Transverse colon (tissue), 4 donors: ENCODE measurements at regions not wholly inside any gene's neighbourhood (a gene's known extent, or its start where the extent isn't known, plus 50 kb on each side); places are given as distances from the start of the nearest gene placed in this dataset.

Experiments
- DNase-seq: peaks from one replicate; pipeline ENCODE4 v3.0.0-alpha.2; 2019
- H3K27ac ChIP-seq, 4 donors: fragments of 200-600 bp; sonication (generic); 2 replicates each; pipeline ENCODE4 v1.5.1; 2016 to 2018; ENCODE audit warnings: inconsistent platforms in 4 of 4
- H3K27me3 ChIP-seq: fragments of 200-600 bp; sonication (generic); 2 replicates; pipeline ENCODE4 v1.5.1; 2017; ENCODE audit warnings: inconsistent platforms
- H3K36me3 ChIP-seq, 4 donors: fragments of 200-600 bp; sonication (generic); 2 replicates each; pipeline ENCODE4 v1.5.1; 2017 to 2019; ENCODE audit warnings: inconsistent platforms in 4 of 4
- H3K4me1 ChIP-seq, 4 donors: fragments of 200-600 bp; sonication (generic); 2 replicates each; pipeline ENCODE4 v1.5.1; 2017 to 2020; ENCODE audit warnings: inconsistent platforms in 4 of 4
- H3K4me3 ChIP-seq, 4 donors: fragments of 200-600 bp; sonication (generic); 1 replicate in 1 of 4; 2 replicates in 3 of 4; pipeline versions ENCODE4 v1.5.1 to v1.6.1; 2017 to 2019; ENCODE audit warnings: inconsistent platforms in 4 of 4
- H3K9me3 ChIP-seq, 2 donors: fragments of 200-600 bp; sonication (generic); 2 replicates each; pipeline ENCODE4 v1.5.1; 2017 to 2019; ENCODE audit warnings: inconsistent platforms in 2 of 2
- EP300 ChIP-seq: sonication (generic); formaldehyde crosslinking; IDR thresholded peaks from one replicate; pipeline ENCODE4 v1.6.1; 2017; ENCODE audit warnings: antibody characterized with exemption, low read depth
- POLR2A ChIP-seq: fragments of 450-650 bp; IDR thresholded peaks from one replicate; pipeline ENCODE4 v1.6.1; 2016; ENCODE audit warnings: antibody characterized with exemption, mild to moderate bottlenecking, moderate library complexity
- POLR2AphosphoS5 ChIP-seq, 3 donors: sonication (generic); formaldehyde crosslinking; IDR thresholded peaks; one replicate each; pipeline ENCODE4 v1.6.1; 2016; ENCODE audit warnings: antibody characterized with exemption in 3 of 3
- WGBS, 2 donors: methylation state at CpG; one replicate each; pipeline ENCODE4 v1.1.5; 2018; ENCODE audit warnings: low coverage in 1 of 2; 5-methylcytosine and 5-hydroxymethylcytosine counted together
- in situ Hi-C, 4 donors: fragments of 200-750 bp; cut with MboI; loops; one replicate each; pipeline versions ENCODE4 v1.15.0 to v1.15.1; 2017; ENCODE audit warnings: low sequenced_read_pairs in 3 of 4, low pct_ligation_motif_present in 1 of 4, low pct_unique_long_range_greater_than_20kb in 1 of 4
- intact Hi-C: fragments of 100-400 bp; cut with DNase I; formaldehyde crosslinking; loops from one replicate; pipeline ENCODE4 v1.15.1; 2023; ENCODE audit warnings: low total_unique reads
- TF ChIP-seq, protein P1 (sequence below), 5 experiments: fragments of 200-600 bp in 3 of 5; fragments of 450-650 bp in 2 of 5; sonication (generic) in 3 of 5; IDR thresholded peaks; 1 replicate in 2 of 5; 2 replicates in 3 of 5; pipeline ENCODE4 v1.5.1; 2016 to 2017; ENCODE audit warnings: antibody characterized with exemption in 5 of 5, inconsistent platforms in 3 of 5, mild to moderate bottlenecking in 2 of 5, moderate library complexity in 1 of 5

DNA sequence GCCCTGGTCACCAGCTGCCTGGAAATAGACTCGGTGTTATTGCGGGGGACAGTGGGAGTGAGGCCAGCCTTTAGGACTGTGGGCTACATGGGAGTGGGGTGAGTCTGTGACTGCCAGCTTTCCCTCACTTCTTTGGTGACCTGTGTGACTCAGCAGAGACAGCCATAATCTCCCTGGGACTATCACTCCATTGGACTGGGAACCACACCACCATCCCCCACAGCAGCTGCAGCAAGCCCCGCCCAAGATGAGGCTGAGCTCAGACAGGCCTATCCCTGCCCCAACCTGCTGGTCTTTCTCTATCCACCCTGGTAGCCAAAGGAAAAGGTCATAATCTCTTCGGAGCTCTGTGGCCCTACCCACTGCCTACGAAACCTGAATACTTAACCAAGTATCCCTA, 263.2 kb downstream of the FZD1 start:
- Histone ChIP-seq H3K36me3 (no peaks in the 10 kb centered on the region), H3K4me3 (no peak overlapping the region), H3K27ac (no peak overlapping the region), H3K9me3 (no peaks in the 10 kb centered on the region), H3K27me3 (no peaks in the 10 kb centered on the region), H3K4me1 (no peaks in the 10 kb centered on the region)
- TF ChIP-seq POLR2AphosphoS5 (IDR thresholded peaks at IDR 0.05) (no peak), EP300 (no peak), POLR2A (no peak)
- TF ChIP-seq, protein P1, sequence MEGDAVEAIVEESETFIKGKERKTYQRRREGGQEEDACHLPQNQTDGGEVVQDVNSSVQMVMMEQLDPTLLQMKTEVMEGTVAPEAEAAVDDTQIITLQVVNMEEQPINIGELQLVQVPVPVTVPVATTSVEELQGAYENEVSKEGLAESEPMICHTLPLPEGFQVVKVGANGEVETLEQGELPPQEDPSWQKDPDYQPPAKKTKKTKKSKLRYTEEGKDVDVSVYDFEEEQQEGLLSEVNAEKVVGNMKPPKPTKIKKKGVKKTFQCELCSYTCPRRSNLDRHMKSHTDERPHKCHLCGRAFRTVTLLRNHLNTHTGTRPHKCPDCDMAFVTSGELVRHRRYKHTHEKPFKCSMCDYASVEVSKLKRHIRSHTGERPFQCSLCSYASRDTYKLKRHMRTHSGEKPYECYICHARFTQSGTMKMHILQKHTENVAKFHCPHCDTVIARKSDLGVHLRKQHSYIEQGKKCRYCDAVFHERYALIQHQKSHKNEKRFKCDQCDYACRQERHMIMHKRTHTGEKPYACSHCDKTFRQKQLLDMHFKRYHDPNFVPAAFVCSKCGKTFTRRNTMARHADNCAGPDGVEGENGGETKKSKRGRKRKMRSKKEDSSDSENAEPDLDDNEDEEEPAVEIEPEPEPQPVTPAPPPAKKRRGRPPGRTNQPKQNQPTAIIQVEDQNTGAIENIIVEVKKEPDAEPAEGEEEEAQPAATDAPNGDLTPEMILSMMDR (IDR thresholded peaks at IDR 0.05), result no peak
- in situ Hi-C loops (no loop called here), intact Hi-C loops (no loop called here)
- DNase-seq, result no peak
- WGBS, 2 donors, result 83 to 93% methylated on average over 2 to 5 of the region's 5 CpGs

DNA sequence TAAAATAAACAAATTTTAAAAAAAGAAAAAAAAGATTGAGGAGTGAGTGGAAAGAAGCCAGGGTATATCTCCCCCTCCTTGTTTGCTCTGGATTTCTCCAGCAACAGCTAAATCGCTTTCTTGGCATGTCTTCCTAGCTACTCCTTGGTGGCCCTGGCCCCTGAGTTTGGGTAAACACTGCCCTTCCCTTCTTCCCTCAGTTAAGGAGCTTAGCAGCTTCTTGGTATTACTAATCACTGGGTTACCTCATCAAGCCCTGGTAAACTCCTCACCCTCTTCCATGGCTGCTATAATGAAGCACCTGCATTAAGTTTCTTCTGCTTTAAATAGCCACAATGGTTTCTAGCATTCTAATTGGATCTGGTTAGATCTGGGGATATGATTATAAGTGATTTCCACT, 269.8 kb downstream of the FZD1 start:
- no peaks in the 10 kb centered on the region for H3K9me3 ChIP-seq
- H3K4me1 ChIP-seq, result no peaks in the 10 kb centered on the region
- no peak for DNase-seq
- no peak for TF ChIP-seq EP300
- no peak for TF ChIP-seq POLR2AphosphoS5 (IDR thresholded peaks at IDR 0.05)
- TF ChIP-seq, protein P1 (IDR thresholded peaks at IDR 0.05), result no peak
- TF ChIP-seq POLR2A, result no peak
- no peaks in the 10 kb centered on the region for H3K27me3 ChIP-seq
- no peak overlapping the region for H3K27ac ChIP-seq
- no peaks in the 10 kb centered on the region for H3K36me3 ChIP-seq
- in situ Hi-C loops, result no loop called here
- intact Hi-C loops, result no loop called here
- 47 to 58% methylated on average over 1 of the region's 1 CpG for WGBS, 2 donors
- no peak overlapping the region for H3K4me3 ChIP-seq

DNA sequence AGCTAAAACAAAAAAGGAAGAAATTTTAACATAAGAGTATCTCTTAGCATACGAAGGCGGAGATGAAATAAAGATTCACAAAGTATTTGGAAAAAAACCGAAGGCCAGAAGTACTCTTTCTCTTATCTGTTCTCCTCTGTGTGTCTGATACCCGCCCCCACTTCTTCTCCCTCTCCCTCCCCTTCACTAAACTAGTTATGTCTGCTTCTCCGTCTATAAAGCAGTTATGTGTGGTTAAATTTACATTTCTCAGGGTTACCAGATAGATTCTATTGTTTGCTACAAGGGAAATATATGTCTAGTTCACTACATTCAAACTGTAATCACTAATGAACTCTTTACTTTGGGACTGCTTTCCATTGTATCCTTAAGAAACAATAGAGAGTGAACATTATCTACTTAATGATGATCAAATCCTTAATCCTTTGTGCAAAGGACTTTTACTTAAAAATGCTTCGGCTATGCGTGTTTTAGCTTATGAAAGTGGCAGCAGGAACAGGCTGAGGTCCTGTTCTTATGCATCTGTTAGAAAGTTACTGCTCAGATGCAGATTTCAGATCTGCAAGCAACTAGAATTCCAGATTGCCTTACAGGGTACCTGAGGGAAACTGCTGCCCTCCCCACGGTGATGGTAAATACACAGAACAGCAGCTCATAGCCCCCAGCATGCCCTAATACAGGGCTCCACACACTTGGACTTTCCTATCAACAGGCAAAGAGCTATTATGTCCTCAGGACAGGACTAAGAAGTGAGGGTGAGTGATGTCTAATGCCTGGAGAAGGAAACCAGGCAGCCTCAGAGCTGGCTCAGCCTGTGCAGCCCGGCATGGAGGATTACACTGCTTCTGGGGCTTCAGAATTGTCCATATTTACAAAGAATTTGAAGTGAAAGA, 273.3 kb downstream of the FZD1 start:
- TF ChIP-seq EP300, result no peak
- H3K4me3 ChIP-seq, result no peak overlapping the region
- in situ Hi-C loops (no loop called here), intact Hi-C loops (no loop called here)
- DNase-seq, result no peak
- H3K36me3 ChIP-seq, result no peaks in the 10 kb centered on the region
- no peaks in the 10 kb centered on the region for H3K9me3 ChIP-seq
- H3K4me1 ChIP-seq, result no peaks in the 10 kb centered on the region
- H3K27ac ChIP-seq, result no peak overlapping the region
- 62 to 63% methylated on average over 7 to 9 of the region's 9 CpGs for WGBS, 2 donors
- H3K27me3 ChIP-seq, result no peaks in the 10 kb centered on the region

DNA sequence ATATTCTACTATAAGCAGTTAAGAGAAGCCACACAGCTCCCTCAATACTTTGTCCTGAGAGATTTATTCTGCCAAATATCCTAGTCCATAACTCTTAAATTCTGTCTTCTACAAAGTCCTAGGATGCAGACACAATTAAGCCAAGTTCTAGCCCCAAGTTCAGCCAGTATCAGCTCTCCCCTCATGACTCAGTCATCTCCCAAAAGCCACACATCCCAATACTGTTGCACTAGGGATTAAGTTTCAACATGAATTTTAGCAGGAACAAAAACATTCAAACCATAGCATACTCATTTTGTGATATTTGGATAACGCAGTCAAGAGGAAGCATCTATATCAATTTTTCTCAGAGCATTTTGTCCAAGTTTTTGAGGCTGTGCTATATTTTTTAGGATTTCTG, 277.4 kb downstream of the FZD1 start:
- Histone ChIP-seq H3K4me1 (no peaks in the 10 kb centered on the region), H3K27me3 (no peaks in the 10 kb centered on the region), H3K36me3 (no peaks in the 10 kb centered on the region), H3K27ac (no peak overlapping the region), H3K4me3 (no peak overlapping the region), H3K9me3 (no peaks in the 10 kb centered on the region)
- intact Hi-C loops (no loop called here), in situ Hi-C loops (no loop called here)
- TF ChIP-seq, protein P1 (IDR thresholded peaks at IDR 0.05), result no peak
- TF ChIP-seq EP300 (no peak), POLR2AphosphoS5 (IDR thresholded peaks at IDR 0.05) (no peak), POLR2A (no peak)
- DNase-seq, result no peak
- WGBS, 2 donors, result 50 to 73% methylated on average over 1 of the region's 1 CpG

DNA sequence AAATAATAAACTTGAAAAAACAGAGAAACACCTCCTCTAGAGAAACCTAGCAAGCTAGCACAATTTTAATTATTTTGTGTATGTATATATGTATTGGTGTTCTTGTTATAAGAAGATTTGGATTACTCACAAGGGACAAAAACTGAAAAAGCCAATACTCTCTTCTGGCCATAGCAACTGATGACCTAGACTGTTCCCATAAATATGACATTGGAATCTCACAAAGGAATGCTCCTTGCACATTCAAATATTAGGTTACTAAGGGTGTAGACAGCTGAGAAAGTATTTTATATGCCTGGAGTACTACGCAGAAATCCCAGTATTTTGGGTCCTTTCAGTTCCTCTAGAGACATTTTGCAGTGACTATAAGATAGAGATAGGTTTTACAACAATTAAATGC, 279.4 kb downstream of the FZD1 start:
- intact Hi-C loops, result no loop called here
- 83 to 90% methylated on average over 1 of the region's 1 CpG for WGBS, 2 donors
- DNase-seq, result no peak
- TF ChIP-seq, protein P1 (IDR thresholded peaks at IDR 0.05), result no peak
- no peak for TF ChIP-seq EP300
- no peak for TF ChIP-seq POLR2AphosphoS5 (IDR thresholded peaks at IDR 0.05)
- TF ChIP-seq POLR2A, result no peak
- no peak overlapping the region for H3K27ac ChIP-seq
- H3K4me1 ChIP-seq, result no peaks in the 10 kb centered on the region
- no peak overlapping the region for H3K4me3 ChIP-seq
- no peaks in the 10 kb centered on the region for H3K9me3 ChIP-seq
- no peaks in the 10 kb centered on the region for H3K36me3 ChIP-seq
- H3K27me3 ChIP-seq, result no peaks in the 10 kb centered on the region
- in situ Hi-C loops, result no loop called here
